Neural progenitor cell (in vitro differentiated cells): ENCODE measurements at regions not wholly inside any gene's neighbourhood (a gene's known extent, or its start where the extent isn't known, plus 50 kb on each side); places are given as distances from the start of the nearest gene placed in this dataset.

Source experiments
- DNase-seq: peaks from one replicate; pipeline ENCODE4 v3.0.0-alpha.2; 2016; ENCODE audit warnings: low spot score
- H2AFZ ChIP-seq: fragments of 200-600 bp; sonication (generic); replicated peaks from 2 replicates; pipeline ENCODE4 v1.6.1; 2016; ENCODE audit warnings: antibody characterized with exemption
- H3F3A ChIP-seq: fragments of 200-600 bp; sonication (generic); 2 replicates; pipeline ENCODE4 v1.6.1; 2016; ENCODE audit warnings: antibody characterized with exemption, low read depth
- H3K27ac ChIP-seq: fragments of 200-600 bp; sonication (generic); 2 replicates; pipeline ENCODE4 v1.5.1; 2016; ENCODE audit warnings: mild to moderate bottlenecking
- H3K27me3 ChIP-seq: fragments of 200-600 bp; sonication (generic); 2 replicates; pipeline ENCODE4 v1.6.1; 2016; ENCODE audit warnings: mild to moderate bottlenecking, moderate library complexity
- H3K36me3 ChIP-seq: fragments of 200-600 bp; sonication (generic); 2 replicates; pipeline ENCODE4 v1.5.1; 2016
- H3K4me1 ChIP-seq: fragments of 200-600 bp; sonication (generic); 2 replicates; pipeline ENCODE4 v1.6.1; 2016; ENCODE audit warnings: mixed run types
- H3K4me2 ChIP-seq: fragments of 200-600 bp; sonication (generic); 2 replicates; pipeline ENCODE4 v1.6.1; 2016
- H3K4me3 ChIP-seq: fragments of 200-600 bp; sonication (generic); 2 replicates; pipeline ENCODE4 v1.5.1; 2016
- H3K79me2 ChIP-seq: fragments of 200-600 bp; sonication (generic); 2 replicates; pipeline ENCODE4 v1.6.1; 2016; ENCODE audit warnings: low read depth
- H3K9ac ChIP-seq: fragments of 200-600 bp; sonication (generic); 2 replicates; pipeline ENCODE4 v1.6.1; 2016
- H3K9me3 ChIP-seq: fragments of 200-600 bp; sonication (generic); 2 replicates; pipeline ENCODE4 v1.5.1; 2016; ENCODE audit warnings: low read depth
- H4K20me1 ChIP-seq: fragments of 200-600 bp; sonication (generic); 2 replicates; pipeline ENCODE4 v1.6.1; 2016; ENCODE audit warnings: low read depth
- H3K27ac Mint-ChIP-seq: 3 replicates; pipeline ENCODE4 v1.8.0; 2021; ENCODE audit warnings: mixed read lengths
- H3K27me3 Mint-ChIP-seq: 2 replicates; pipeline ENCODE4 v1.8.0; 2022; ENCODE audit warnings: low read depth, mild to moderate bottlenecking, inconsistent platforms, moderate library complexity, mixed read lengths; ENCODE audit not compliant: insufficient read depth
- H3K36me3 Mint-ChIP-seq: 3 replicates; pipeline ENCODE4 v1.8.0; 2021; ENCODE audit warnings: mixed read lengths
- H3K4me1 Mint-ChIP-seq: 3 replicates; pipeline ENCODE4 v1.8.0; 2021; ENCODE audit warnings: mixed read lengths
- H3K4me3 Mint-ChIP-seq: 3 replicates; pipeline ENCODE4 v1.8.0; 2021; ENCODE audit warnings: mild to moderate bottlenecking, moderate library complexity, mixed read lengths
- H3K9me3 Mint-ChIP-seq: 3 replicates; pipeline ENCODE4 v1.8.0; 2020; ENCODE audit warnings: mixed read lengths
- CTCF ChIP-seq: fragments of 200-600 bp; sonication (generic); IDR thresholded peaks from 2 replicates; pipeline ENCODE4 v1.5.1; 2017; ENCODE audit warnings: antibody characterized with exemption, mild to moderate bottlenecking
- EZH2 ChIP-seq: fragments of 200-600 bp; sonication (generic); IDR thresholded peaks from 2 replicates; pipeline ENCODE4 v1.6.1; 2017; ENCODE audit warnings: antibody characterized with exemption, mild to moderate bottlenecking, moderate library complexity
- EZH2phosphoT487 ChIP-seq: fragments of 200-600 bp; sonication (generic); IDR thresholded peaks from 2 replicates; pipeline ENCODE4 v1.6.1; 2017; ENCODE audit warnings: antibody characterized with exemption

- Mint-ChIP-seq H3K4me1 (peaks cover 9% of the 10 kb centered on the region), H3K27me3 (peaks cover 2% of the 10 kb centered on the region), H3K27ac (no peak overlapping the region), H3K9me3 (no peaks in the 10 kb centered on the region), H3K36me3 (no peaks in the 10 kb centered on the region), H3K4me3 (no peak overlapping the region)
- Histone ChIP-seq H3K79me2 (no peaks in the 10 kb centered on the region), H3K36me3 (no peaks in the 10 kb centered on the region), H3K27ac (no peak overlapping the region), H3K4me3 (no peak overlapping the region), H4K20me1 (no peaks in the 10 kb centered on the region), H3K9me3 (no peaks in the 10 kb centered on the region), H3K27me3 (no peaks in the 10 kb centered on the region), H2AFZ (peak overlapping the region; percentile 47), H3K4me2 (no peak overlapping the region), H3K9ac (no peak overlapping the region), H3K4me1 (no peaks in the 10 kb centered on the region), H3F3A (no peaks in the 10 kb centered on the region)
- no peak for DNase-seq
- TF ChIP-seq EZH2phosphoT487 (no peak), CTCF (no peak), EZH2 (no peak)
Observed at GRCh38 chr1:216888731-216889130, 165.5 kb upstream of the ESRRG start.

GRCh38 chr1:216887032-216887431 is 163.8 kb upstream of the ESRRG start:
- Mint-ChIP-seq H3K9me3 (no peaks in the 10 kb centered on the region), H3K36me3 (no peaks in the 10 kb centered on the region), H3K27me3 (peaks cover 2% of the 10 kb centered on the region), H3K4me3 (no peak overlapping the region), H3K27ac (no peak overlapping the region), H3K4me1 (peaks cover 6% of the 10 kb centered on the region)
- H4K20me1 ChIP-seq, result no peaks in the 10 kb centered on the region
- no peaks in the 10 kb centered on the region for H3K27me3 ChIP-seq
- H3K36me3 ChIP-seq, result no peaks in the 10 kb centered on the region
- H3K4me3 ChIP-seq, result no peak overlapping the region
- no peaks in the 10 kb centered on the region for H3K79me2 ChIP-seq
- no peaks in the 10 kb centered on the region for H3F3A ChIP-seq
- H2AFZ ChIP-seq, result no peak overlapping the region
- no peaks in the 10 kb centered on the region for H3K9me3 ChIP-seq
- no peak overlapping the region for H3K4me2 ChIP-seq
- H3K4me1 ChIP-seq, result no peaks in the 10 kb centered on the region
- no peak overlapping the region for H3K27ac ChIP-seq
- no peak overlapping the region for H3K9ac ChIP-seq
- DNase-seq, result no peak
- TF ChIP-seq EZH2 (no peak), EZH2phosphoT487 (no peak)

- DNase-seq, result no peak
- Mint-ChIP-seq H3K4me3 (no peak overlapping the region), H3K27ac (no peak overlapping the region), H3K4me1 (peaks cover 6% of the 10 kb centered on the region), H3K9me3 (no peaks in the 10 kb centered on the region), H3K36me3 (no peaks in the 10 kb centered on the region), H3K27me3 (peaks cover 2% of the 10 kb centered on the region)
- no peaks in the 10 kb centered on the region for H3K79me2 ChIP-seq
- H2AFZ ChIP-seq, result peak overlapping the region; percentile 13
- no peak overlapping the region for H3K4me2 ChIP-seq
- no peak overlapping the region for H3K4me3 ChIP-seq
- H3K27ac ChIP-seq, result no peak overlapping the region
- no peaks in the 10 kb centered on the region for H3K4me1 ChIP-seq
- no peaks in the 10 kb centered on the region for H3K9me3 ChIP-seq
- no peaks in the 10 kb centered on the region for H3K36me3 ChIP-seq
- H3K27me3 ChIP-seq, result no peaks in the 10 kb centered on the region
- H4K20me1 ChIP-seq, result no peaks in the 10 kb centered on the region
- TF ChIP-seq EZH2phosphoT487, result no peak
- no peak for TF ChIP-seq CTCF
- no peak for TF ChIP-seq EZH2
- H3K9ac ChIP-seq, result no peak overlapping the region
- no peaks in the 10 kb centered on the region for H3F3A ChIP-seq
Observed at GRCh38 chr1:216884614-216885229, 161.5 kb upstream of the ESRRG start.

GRCh38 chr1:216883518-216883917 is 160.3 kb upstream of the ESRRG start:
- Histone ChIP-seq H3K27me3 (no peaks in the 10 kb centered on the region), H3K4me1 (no peaks in the 10 kb centered on the region), H3K4me3 (no peak overlapping the region), H3K36me3 (no peaks in the 10 kb centered on the region), H4K20me1 (no peaks in the 10 kb centered on the region), H3K27ac (no peak overlapping the region), H2AFZ (no peak overlapping the region), H3K79me2 (no peaks in the 10 kb centered on the region), H3K9ac (no peak overlapping the region), H3K4me2 (no peak overlapping the region), H3K9me3 (no peaks in the 10 kb centered on the region), H3F3A (no peaks in the 10 kb centered on the region)
- DNase-seq, result no peak
- no peaks in the 10 kb centered on the region for H3K36me3 Mint-ChIP-seq
- no peak for TF ChIP-seq EZH2
- TF ChIP-seq CTCF, result peak; percentile 8
- no peak for TF ChIP-seq EZH2phosphoT487
- H3K4me3 Mint-ChIP-seq, result no peak overlapping the region
- H3K27ac Mint-ChIP-seq, result no peak overlapping the region
- peaks cover 4% of the 10 kb centered on the region for H3K4me1 Mint-ChIP-seq
- no peaks in the 10 kb centered on the region for H3K9me3 Mint-ChIP-seq
- H3K27me3 Mint-ChIP-seq, result peaks cover under 1% of the 10 kb centered on the region
